NCI-H748 (cell line): ENCODE measurements at regions not wholly inside any gene's neighbourhood (a gene's known extent, or its start where the extent isn't known, plus 50 kb on each side); places are given as distances from the start of the nearest gene placed in this dataset.

Source experiments
- DNase-seq: peaks from one replicate; lab custom pipeline; 2025; ENCODE audit not compliant: unreplicated experiment; lab: John Stamatoyannopoulos, UW

GRCh38 chr18:22542406-22542835 lies 124.7 kb upstream of the CTAGE1 start:
- DNase-seq, result no peak

- no peak for DNase-seq
Observed at GRCh38 chr18:22543769-22544168, 126.1 kb upstream of the CTAGE1 start.

DNA sequence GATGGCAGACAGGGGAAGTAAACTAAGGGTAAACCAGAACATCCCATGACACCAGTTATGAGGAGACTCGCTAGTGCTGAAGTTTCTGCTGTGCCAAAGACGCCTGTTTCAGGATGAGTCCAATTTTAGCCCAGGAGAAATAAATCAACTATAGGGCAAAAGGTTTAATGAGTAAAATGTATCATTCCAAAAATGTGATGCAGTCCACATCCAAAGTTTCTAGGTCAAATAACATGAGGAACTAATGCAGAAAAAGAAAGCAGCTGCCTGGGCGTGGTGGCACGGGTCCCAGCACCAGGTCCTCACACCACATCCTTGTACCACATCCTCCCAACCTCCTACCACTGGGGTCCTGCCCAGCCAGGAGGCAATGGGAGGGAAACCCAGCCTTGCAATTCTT lies 126.9 kb upstream of the CTAGE1 start:
- no peak for DNase-seq

DNA sequence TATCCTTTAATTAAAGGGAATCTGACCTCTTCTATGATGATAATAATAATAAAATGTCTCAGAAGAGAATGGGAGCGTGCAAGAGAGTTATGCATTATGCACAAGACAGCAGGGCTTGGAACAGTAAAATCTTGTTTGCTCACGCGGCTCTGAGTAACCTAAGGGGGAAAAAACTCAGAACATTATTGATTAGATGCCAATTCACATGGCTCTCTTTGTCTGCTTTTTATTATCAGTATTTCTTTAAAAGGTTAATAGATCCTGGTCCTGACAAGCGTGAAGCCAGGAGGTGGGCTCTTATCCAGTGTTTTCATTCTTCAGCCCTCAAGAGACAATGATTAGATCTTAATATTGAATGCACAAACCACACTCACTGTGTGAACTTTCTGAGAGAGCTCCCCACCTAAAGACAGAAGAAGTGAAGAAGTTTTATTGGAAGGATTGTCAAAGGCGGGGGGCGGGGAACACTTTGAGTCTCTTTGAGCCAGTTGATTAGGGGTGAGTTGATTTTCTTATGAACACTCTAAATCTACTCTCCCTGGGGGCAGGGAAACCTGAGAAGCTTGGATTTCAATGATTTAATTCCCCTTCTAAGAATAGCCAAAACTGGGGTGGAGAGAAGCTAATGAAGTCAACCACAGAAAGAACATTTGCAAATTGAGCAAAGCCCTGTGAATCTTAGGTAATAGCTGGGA lies 127.5 kb upstream of the CTAGE1 start:
- no peak for DNase-seq

DNA sequence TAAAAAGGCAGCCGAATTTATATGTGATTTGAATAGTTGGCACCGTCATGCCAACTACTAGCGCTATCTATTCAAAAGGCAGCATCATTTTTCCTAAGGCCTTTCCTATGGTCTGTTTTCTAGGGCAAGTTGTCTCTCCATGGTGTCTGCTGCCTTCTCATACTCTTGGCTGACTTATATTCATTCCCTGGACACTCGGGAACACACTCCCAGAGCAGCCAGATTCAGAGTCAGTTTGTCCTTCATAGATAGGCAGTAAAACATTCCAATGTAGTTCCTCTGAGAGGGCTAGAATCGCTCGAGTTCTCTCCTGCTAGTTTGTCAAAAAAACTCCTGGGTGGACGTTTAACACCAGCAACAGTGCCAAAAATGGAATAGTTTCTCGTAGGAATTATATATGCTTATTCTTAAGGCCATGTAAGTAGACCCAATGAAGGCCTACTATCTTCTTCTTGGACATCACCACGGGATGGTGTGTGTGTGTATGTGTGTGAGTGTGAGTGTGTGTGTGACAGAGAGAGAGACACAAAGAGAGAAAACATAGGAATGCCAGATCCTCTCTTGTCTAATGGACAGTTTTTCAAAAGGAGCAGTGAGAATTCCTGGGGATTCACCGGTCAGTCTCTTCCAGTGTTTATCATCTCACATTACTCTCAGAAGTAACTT lies 129.3 kb upstream of the CTAGE1 start:
- DNase-seq, result no peak

DNA sequence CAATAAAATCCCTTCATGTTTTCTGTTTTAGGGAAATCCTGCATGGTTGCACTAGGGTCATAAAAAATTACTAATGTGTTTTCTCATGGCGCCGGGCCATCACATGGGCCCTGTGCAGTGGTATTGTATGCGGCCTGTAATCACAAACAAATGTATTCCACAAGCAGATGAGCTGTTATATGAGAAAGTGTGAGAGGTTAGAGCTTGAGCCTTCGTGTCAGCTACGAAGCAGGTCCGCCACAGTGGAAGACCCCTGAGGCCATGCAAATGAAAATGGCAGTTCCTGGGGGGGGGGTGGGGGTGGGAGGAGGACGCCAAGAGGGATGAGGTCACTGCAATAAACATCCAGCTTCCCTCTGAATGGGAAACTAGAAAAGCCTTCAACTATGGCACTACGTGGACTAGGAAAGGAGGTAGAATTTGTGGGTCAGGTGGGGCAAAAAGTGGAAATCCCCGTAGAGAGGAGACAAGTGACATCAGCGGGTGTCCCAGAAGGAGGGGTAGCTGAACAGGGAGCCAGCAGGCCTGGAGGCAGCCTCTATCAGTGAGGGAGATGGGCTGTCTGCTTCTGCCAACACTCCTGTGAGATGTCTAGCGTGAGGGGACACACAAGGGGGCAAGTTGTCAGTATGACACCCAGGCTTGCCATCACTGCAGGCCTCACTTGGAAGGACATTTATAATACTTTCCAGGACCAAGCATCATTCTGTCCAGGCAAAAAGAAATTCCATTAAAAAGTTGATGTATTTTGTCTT lies 130.3 kb upstream of the CTAGE1 start:
- DNase-seq, result no peak

- no peak for DNase-seq
Observed at GRCh38 chr18:22549260-22549937, 131.7 kb upstream of the CTAGE1 start.

- DNase-seq, result no peak
Observed at GRCh38 chr18:22550366-22550765, 132.7 kb upstream of the CTAGE1 start.

DNA sequence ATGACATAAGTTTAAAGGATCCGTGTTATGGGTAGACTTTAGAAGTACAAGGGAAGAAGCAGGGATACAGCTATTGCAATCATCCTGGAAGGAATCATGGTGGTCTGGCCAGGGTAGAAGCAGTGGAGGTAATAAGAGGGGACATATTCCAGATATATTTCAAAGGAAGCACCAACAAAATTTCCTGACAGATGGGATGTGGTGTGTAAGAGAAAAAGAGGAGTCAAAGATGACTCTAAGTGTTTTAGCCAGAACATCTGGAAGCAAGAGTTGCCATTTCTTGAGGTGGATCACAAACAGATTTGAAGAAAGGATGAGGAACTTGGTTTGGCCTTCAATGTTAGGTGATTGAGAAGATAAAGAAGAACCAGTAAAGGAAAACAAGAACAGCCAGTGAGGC lies 133.1 kb upstream of the CTAGE1 start:
- DNase-seq, result no peak

DNA sequence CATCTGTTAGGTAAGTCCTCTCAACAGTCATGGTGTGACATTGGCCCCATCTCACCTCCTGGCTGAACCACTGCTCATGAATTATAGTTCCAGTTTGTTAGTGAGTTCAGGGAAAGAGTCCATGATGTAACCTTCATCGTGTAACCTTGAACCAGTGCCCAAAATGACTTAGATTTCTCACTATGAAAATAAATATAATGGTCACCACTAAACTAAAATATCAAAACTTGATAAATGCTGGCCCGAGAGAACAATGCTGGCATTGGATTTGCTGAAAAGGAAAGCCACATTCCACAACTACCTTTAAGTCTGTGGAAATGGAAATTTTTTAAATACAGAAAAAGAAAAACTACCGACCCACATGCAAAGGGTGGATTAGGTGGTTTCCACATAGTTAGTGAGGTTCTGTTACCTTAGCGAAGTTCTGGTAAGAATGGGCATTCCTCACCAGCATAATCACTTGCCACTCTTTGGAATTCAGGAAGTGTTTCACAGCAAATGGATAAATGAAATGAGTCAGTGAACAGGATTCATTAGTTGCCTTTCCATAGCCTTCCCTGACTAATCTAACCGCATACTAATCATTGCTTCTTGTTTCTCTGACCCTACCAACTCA lies 133.9 kb upstream of the CTAGE1 start:
- no peak for DNase-seq

GRCh38 chr18:22552254-22552653 lies 134.5 kb upstream of the CTAGE1 start:
- no peak for DNase-seq

DNA sequence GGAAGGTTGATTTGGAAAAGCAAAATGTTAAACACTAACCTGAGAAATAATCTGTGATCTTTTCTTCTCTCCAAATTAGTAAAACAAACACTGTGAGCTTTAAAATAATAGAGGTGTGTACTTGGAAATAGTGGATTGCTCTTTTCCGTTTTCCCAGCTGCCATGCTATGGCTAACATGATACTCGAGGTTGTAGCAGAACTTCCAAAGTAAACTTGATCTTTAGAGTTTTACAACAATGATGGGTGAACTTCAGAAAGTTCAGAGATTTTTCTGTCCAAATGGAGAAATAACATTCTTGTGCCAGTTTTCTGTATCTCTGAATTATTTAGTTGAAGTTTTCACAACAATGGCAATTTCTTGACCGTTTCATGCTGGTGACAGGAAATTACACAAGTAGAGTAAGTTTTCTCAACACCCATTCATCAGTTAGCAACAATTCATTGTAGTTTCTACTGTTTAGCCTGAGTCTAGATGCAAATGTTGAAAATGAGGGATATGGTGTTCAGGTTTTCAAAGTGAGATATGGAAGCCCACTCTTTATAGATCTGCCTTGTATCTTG lies 135.3 kb upstream of the CTAGE1 start:
- DNase-seq, result no peak

- DNase-seq, result no peak
Observed at GRCh38 chr18:22556222-22557167, 138.8 kb upstream of the CTAGE1 start.

DNA sequence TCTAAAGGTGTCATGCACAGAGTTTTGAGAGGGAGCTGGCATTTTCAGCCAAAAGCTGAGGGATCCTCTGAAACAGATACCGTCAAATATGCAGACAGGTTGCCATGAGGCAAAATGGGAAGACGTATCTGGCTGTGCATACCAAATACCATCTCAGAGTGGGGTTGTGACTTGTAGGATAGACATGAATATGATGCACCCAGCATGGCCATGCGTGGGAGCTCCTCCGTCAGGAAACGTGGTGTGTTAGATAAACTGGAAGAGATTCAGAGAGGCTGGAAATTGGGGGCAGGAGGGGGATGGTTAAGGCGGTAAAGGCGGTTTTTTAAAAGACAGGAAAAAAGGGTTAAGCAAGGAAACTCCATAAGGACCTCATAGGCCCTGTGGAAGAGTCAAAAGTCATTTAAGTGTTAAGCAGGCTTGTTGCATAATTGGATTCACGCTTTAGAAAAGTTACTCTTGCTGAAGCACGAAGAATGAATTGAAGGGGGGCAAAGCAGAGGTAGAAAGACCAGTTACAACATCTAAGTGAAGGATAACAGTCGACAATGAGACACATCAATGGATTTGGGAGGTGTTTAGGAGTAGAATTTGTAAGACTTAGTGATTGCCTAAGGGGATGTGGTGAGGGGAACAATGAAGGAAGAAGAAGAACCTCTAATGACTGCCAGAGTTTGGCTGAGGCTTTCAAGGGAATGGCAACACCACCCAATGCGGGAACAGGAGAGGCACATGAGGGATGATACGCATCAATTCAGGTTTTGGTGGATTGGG lies 139.6 kb upstream of the CTAGE1 start:
- no peak for DNase-seq

DNA sequence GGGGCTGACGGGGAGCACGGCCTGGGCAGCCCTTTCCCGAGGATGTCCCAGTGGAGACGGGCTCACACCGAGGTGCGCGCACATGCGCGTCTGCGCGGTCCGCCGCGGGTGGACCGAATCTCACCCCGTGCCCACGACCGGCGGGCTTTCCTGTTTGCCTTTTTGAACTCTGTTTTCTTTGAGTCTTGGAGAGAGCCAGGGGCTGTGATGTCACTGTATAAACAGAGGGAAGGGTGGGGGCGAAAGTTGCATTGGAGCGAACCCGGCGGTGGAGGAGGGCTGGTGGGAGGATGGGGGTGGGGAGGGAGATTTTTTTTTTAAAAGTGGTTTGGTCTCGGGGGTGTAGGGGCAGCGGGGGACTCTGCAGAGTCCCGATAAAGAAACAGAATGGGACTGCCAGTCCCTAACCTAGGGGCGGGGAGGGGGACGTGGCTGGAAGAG lies 141.2 kb upstream of the CTAGE1 start:
- DNase-seq, result peak; percentile 30

DNA sequence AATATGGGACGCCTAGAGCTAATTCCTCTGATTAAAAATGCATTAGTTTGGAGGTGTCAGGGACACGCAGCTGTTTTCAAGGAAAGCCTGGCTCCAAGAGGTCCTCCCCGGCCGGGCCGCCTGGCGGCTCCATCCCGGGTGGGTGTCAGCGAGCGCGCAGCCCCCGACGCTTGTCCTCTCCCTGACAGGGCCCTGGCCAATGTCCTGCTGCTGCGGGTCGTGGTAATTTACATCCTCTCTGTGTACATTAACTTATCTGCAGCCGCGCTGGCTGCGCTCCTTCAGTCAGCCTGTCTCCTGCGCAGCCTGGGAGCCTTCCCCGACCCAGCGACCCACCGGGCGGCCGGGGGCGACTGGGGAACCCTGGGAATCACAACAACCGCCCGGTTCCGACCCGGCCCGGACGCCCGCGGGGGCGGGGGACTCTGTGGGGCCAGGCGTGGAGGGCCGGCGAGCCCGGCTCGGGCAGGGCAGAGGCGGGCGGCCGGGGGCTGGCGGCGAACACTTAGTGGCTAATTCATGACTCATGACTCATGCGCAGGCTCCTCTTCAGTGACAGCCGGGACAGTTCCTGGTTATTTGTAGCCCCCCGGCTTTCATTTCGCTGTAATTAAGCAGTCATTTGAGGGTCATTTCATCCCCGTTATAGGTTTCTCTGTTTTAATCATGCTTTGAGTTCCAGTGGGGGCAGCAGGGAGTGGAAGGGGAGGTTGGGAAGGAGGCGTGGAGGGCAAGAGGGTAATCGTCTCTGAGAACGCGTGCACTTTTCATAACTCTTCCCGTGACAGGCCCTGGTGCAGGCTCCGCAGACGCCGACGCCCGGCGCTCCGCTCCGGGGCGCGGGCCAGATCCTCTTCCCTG lies 141.9 kb upstream of the CTAGE1 start:
- peak; percentile 65 for DNase-seq

- DNase-seq, result no peak
Observed at GRCh38 chr18:22560275-22560610, 142.5 kb upstream of the CTAGE1 start.

DNA sequence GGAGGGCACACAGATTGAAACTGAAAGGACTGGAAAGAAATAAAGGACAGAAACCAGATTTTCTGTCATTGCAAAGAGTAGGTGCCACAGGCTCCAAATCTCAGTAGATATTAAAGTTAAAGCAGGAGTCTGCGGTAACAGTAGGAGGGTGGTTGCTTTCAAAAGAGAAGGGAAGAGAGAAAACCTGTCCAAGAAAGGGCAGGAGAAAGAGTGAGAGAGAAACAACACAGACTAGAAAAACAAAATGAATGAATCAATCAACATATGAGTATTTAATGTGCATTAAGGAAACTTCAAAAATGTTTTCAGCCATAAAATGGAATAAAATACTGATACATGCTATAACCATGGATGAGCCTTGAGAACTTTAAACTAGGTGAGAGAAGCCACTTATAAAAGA lies 143.1 kb upstream of the CTAGE1 start:
- DNase-seq, result no peak
